HuH-7 (cell line): ENCODE measurements at regions not wholly inside any gene's neighbourhood (a gene's known extent, or its start where the extent isn't known, plus 50 kb on each side); places are given as distances from the start of the nearest gene placed in this dataset.

Experiments used
- DNase-seq: peaks from one replicate; pipeline ENCODE4 v3.0.0; 2011; ENCODE audit warnings: low spot score

DNA sequence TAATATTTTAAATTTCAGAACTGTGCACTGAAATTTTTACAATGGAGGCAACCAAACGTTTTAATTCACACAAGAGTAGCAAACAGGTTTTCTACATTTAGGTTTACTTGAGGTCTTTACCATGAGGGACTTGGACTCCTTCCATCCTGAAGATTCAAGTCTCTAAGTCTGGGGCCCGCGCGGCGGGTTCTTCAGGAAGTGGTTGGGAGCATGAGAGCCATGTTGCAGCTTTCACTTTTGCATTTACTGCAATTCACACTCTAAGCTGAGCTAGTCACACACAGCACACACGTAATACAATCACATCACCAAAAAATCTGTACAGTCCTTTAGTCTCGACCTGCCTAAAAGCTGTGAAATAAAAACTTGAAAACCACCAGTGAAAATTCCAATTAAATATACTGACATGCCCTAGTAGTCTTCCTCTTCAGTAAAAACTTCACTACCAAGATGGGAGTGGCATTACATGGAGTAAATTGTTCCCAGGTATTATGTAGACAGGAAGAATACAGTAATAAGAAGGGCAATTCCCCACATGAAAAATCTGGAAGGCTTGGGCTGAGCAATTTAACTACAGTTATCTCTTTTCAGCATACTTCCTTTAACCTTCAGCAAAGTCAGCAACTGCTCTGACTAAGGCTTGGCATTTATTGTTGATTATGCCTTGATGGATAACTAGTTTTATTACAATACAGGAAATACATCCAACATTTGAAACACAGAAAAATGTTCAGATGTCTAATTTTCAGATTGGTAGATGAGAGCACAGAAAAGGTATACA is 571.1 kb upstream of the DIPK2B start:
- no peak for DNase-seq

- DNase-seq = no peak
These were observed 570.4 kb upstream of the DIPK2B start for GRCh38 chrX:45771114-45771513.

DNA sequence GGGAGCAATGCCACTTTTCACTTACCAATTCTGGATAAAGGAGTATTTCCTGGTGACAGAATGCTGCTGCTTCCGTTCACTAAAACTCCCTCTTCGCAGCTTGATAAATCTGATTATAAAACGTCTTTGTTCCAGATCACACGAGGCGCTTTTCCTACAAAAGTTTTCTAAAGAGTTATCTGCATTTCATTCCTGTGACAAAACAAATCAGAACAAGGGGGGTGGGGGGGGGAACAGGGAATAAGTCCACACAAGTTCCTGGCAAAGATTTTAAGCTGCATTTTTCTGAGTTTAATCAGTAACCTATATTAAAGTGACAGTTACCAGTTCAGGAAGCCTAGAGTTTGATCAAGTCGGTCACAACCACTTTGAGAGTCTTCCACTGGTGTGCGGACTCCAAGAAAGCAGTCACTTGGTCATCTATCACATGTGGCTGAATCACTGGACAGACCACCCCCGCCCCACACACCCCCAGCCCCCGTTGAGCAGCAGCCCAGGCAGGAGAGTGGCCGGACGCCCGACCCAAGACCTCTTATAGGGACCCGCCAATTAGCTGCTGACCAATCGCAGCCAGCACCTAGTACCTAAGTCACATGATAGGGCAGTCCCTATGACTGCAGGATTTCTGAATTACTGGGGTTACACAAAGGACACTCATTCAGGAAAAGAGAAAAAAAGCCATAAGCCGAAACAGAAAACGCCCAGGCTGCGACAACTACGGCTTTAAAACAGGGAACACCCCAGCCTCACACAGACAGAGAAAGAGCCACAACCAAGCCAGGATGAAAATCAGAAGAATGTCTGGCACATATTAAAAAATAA is 569.3 kb upstream of the DIPK2B start:
- DNase-seq = peak; percentile 49

DNA sequence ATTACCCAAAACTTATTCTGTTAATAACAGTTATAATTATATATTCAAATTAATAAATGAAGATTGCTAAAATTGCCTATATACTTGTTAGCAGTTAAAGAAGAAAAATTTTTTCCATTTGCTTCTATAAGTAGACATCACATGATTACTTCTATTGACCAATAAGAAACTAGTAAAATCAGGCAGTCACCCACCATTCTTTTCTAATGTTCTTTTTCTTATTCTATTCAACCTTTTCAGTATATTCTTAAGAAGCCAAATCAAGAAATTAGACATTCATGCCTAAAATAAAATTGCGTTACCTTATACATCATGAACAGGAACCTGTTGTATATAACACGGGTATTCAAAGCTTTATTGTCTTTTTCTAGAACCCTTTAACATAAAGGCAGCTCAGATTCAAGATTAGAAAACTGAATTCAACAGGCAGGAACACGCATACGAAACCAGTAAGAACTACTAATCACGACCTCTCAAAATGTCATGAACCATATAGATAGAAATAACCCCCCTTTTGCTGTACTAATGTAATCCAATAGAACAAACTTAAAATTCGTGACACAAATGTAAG is 568.1 kb upstream of the DIPK2B start:
- no peak for DNase-seq

GRCh38 chrX:45766981-45767501 is 566.4 kb upstream of the DIPK2B start:
- no peak for DNase-seq

GRCh38 chrX:45765767-45766166 is 565.1 kb upstream of the DIPK2B start:
- DNase-seq = no peak

GRCh38 chrX:45765281-45765680 is 564.6 kb upstream of the DIPK2B start:
- no peak for DNase-seq

GRCh38 chrX:45762699-45763647 is 562.3 kb upstream of the DIPK2B start:
- no peak for DNase-seq

DNA sequence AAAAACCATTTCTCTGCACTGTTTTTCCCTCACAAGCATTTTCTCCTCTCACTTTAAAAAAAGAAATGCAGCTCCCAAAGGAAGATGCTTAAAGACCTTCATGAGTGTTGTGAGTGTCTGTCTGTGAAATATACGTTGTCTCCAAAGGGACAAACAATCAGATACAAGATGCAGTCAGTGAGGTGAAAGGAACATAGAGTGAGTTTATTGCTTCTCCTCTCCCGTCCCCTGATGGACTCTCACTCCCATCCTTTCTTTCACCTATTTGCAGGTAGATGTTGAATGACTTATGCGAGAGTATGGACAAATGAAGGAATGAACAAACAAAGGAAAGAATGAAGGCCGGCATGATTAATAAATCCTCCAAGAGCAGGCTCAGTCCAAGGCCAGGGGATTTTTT is 561.2 kb upstream of the DIPK2B start:
- no peak for DNase-seq

- no peak for DNase-seq
These were observed 559.6 kb upstream of the DIPK2B start for GRCh38 chrX:45760187-45760742.

- no peak for DNase-seq
These were observed 558.2 kb upstream of the DIPK2B start for GRCh38 chrX:45758738-45759397.

GRCh38 chrX:45758319-45758718 is 557.6 kb upstream of the DIPK2B start:
- no peak for DNase-seq

GRCh38 chrX:45757272-45757671 is 556.6 kb upstream of the DIPK2B start:
- DNase-seq = no peak

DNA sequence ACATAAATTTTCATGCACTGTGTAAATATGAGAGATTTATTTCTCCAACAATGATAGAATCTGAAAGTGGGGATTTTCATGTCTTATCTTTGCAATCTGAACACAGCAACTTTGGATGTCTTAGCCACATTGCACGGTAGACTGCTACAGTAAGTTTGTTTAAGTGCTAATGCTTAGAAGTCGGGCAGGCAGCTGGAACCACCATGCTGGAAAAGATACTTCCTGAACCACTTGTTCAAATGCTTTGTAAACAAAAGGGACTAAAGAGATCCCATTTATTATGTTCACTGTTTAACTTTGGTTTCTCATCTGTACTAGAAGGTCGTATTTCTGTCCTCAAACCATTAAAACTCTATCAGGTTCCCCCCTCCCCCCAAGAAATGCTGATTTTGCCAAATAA is 555.9 kb upstream of the DIPK2B start:
- DNase-seq = no peak

- DNase-seq = no peak
These were observed 555.0 kb upstream of the DIPK2B start for GRCh38 chrX:45755703-45756102.

GRCh38 chrX:45751156-45751555 is 550.5 kb upstream of the DIPK2B start:
- DNase-seq = no peak

DNA sequence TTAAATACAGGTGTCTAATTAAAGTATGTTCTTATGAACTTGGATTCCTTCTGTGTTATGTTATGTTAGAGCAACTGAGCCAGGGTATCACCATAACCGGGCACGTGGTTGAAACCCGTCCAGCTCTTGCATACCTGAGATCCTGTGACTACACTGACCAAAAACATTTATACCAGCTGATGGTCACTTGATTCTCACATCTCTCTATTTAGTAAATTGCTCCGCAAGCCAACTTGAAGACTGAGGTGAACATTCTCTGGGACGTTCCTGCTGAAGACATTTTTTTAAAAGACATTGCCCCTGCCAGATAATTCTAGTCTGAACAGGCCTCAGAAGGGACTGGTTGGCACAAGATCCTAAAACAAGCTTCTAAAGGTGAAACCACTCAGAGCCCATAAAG is 550.0 kb upstream of the DIPK2B start:
- DNase-seq = no peak

- DNase-seq = no peak
These were observed 548.7 kb upstream of the DIPK2B start for GRCh38 chrX:45749375-45749774.

DNA sequence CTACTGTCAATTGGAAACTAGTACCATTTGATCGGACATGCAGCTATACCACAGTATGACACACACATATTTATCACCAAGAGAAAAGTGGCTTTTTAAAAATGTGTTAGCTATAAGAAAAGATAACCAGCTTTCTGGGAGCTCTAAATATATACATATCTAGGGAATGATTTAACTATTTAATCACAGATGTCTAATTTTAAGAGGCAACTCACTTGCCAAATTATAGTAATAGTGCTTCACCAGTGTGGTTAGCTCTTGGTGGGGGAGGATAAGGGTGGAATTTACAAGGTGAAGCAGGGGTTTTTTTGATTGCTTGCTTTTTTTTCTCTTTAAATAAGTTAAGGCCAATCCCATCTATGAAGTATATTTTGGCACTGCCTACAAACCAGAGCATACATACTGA is 547.7 kb upstream of the DIPK2B start:
- DNase-seq = no peak

DNA sequence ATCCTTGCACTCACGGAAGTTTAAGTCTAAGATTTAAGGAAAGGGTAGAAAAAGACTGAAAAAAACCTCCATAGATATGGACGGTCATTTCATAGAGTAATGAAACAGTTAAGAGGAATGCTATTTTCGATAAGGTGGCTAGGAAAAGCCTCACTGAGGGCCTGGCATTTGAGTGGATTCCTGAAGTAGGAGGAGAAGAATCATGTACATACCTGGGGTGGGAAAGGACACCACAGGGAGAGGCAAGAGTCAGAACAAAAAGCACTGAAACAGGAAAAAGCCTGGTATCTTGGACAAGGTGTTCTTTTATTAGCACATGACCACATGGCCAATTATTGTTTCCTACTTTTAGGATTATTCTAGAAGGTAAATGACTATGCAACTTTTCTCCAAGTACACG is 547.2 kb upstream of the DIPK2B start:
- no peak for DNase-seq

DNA sequence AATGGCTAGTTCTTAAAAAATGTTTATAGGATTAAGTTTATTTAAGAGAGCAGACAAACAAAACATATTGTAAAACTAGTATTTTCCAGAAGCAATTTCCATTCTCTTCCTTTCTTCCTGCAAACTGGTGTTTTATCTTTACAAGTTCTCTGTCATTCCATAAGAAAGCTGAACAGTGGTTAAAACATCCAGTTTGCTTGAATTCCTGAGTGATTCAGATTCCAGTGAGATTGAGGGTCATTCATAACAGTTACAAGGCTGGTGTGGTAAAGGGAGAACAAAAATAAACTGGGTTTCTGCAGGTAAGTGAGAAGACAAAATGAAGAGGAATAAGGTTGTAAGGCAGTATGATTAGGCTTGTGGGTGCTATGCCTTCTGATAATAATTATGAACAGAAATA is 544.8 kb upstream of the DIPK2B start:
- no peak for DNase-seq
